Frontal cortex (tissue), 4 donors: ENCODE measurements at regions not wholly inside any gene's neighbourhood (a gene's known extent, or its start where the extent isn't known, plus 50 kb on each side); places are given as distances from the start of the nearest gene placed in this dataset.

Source experiments
- DNase-seq, 2 donors: peaks; one replicate each; pipeline ENCODE4 v3.0.0; 2012; ENCODE audit warnings: low spot score in 2 of 2
- FAIRE-seq: peaks from 2 replicates; lab custom pipeline; 2012; peaks lifted over from hg19 to GRCh38; lab: Jason Lieb, UNC
- small RNA-seq: library from RNA; depleted of rRNA; stranded (forward); fragments of <200 nt; gene quantifications from one replicate; pipeline ENCODE3, GENCODE V24; 2014
- donor health status: control.
- donor health status: control.
- donor health status: control.

DNA sequence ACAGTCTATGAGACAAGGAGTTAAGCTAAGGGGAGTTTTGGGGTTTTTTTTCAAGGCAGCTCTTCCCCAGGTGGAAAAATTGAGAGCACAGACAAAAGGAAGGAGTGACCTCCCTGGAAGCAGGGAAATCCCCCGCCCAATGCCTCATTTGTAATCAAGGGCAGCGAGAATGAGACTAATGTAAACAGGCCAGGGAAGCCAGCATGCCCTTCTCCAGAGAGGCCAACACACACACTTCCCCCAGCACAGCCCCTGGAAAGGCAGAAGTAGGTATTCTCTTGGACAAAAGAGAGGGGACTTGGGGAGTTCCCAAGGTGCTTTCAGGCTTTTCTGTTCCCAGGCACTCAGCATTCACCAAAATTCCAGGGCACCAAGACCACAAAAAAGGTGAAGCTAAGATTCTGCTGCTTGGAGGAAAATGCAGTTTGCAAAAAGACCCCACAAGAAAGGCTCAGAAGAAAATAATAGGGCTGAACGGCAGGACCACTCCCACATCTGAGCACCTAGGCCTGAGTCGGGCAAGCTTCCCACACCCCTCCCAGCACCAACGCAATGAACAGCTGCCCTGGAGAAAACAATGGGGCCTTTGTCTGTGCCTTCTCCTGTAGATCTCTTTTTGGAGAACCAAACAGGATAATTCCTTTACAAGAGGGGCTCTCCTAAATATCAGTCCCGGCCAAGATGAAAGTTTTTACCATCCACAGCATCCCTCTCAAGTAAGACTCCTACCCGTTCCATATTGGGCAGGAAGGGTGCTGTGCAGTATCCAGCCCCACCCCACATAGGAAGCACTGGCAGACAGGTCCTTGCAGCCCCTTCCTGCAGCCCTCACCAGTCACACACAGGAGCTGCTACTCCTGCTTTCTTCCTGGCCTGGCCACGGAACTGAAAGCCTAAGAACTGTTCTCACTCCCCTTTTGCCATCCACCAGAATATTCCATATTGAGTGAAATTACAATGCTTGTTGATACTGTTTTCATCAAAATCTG is 70.7 kb upstream of the AKIP1 start:
- no peak for DNase-seq

DNA sequence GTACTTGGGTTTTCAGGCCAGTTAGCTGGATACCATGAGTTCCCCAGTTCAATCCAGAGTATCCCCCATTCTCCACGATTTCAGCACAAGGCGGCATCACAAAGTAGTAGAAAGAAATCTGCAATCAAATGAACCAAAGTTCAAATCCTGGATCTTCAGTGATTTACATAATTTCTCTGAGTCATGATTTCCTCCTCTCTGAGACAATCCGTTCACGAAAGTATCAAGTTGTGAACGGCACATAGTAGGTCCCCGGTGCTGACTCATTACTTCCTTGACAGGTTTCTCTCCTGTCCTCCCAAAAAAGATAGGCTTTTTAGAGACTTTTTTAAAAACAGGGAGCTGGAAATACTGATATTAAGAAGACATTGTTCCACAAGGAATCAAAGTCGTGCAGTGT is 69.1 kb upstream of the AKIP1 start:
- FAIRE-seq (no peak), DNase-seq (no peak)

More for the DNA sequence above, 70.7 kb upstream of the AKIP1 start:
- FAIRE-seq, result no peak

DNA sequence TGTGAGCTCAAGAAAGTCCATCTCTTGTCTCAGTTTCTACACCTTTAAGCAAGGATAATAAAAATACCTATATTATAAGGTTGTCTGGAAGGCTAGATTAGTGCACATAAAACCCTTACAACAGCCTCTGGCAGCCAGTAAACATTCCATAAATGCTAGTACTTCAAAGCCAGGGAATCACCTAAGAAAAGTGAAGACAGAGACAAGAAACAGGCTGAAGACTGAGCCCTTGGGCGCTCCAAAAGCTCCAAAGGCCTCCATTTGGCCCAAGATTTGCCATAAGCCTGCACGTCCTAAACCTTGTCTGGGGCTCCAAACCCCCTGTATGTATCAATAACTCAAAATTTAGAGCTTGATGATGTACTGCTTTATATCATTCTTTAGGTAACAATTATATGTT is 52.2 kb upstream of the AKIP1 start:
- FAIRE-seq (no peak), DNase-seq (no peak)

Small RNA genes in the stretch of these regions (small RNA-seq; reads per million reads assigned to genes)
- 0.08 reads per million for gene RNA5SP330
